ENCODE measurements at regions not wholly inside any gene's neighbourhood (a gene's known extent, or its start where the extent isn't known, plus 50 kb on each side); places are given as distances from the start of the nearest gene placed in this dataset.

DNA sequence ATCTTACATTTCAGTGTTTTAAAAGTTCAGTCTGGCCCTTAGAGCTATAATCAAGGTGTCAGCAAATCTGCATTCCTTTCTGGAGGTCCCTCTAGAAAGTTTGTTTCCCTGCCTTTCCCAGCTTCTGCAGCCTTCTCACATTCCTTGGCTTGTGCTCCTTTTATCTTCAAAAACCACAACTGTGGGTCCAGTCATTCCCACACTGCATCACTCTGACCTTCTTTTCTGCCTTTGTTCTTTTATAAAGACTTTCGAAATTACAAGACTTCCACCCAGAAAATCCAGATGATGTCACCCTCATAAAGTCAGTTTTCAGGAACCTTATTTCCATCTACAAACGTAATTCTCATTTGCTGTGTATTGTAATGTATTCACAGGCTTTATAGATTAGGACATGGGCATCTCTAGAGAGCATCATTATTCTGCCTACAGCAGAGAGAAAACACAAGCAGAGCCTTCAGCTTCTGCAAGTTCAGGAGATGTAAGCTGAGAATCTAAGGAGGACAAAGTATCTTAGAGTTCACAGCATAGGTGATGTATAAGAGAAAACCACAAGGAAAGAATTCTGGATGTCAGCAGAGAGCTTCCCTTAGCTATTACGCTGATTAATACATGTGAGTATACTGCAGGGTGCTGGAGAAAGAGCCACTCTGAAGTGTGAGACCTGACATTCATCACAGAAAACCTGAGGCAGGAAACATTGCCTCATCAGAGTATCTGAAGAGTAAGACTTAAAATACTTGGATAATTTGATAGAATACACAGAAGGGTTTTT, 1100.2 kb downstream of the CBLN2 start:
- Histone ChIP-seq H3K27ac (ENCODE audit: low read depth, low read length) (no peak overlapping the region), H3K36me3 (ENCODE audit: control insufficient read depth, insufficient read depth, low read length) (no peaks in the 10 kb centered on the region), H3K9ac (ENCODE audit: low read depth, low read length) (no peak overlapping the region), H3K4me1 (ENCODE audit: control insufficient read depth, insufficient read depth, low read length) (no peaks in the 10 kb centered on the region), H3K27me3 (ENCODE audit: control insufficient read depth, insufficient read depth, low read length) (no peaks in the 10 kb centered on the region), H3K4me3 (ENCODE audit: low read depth, low read length) (no peak overlapping the region), H3K9me3 (ENCODE audit: control insufficient read depth, insufficient read depth, low read length) (peaks cover 12% of the 10 kb centered on the region)

DNA sequence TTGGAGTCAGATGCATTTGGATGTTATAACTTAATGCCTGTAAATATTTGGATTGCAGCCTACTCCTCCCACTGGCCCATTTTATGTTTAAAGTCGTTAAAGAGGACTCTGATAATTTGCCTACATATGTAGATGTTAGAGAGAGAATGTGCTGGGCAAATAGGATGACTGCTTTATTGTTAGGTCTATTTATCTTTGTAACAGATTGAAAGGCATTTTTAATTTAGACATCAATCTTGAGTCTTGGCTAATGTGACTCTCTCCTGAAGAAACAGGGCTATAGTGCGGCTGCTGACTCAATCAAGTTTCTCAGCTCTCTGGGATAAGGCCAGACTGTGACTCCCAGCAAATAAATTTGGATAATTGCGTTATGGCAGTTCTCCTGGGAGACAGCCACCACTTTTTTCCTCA, 1101.4 kb downstream of the CBLN2 start:
- Histone ChIP-seq H3K9ac (ENCODE audit: low read depth, low read length) (no peak overlapping the region), H3K27me3 (ENCODE audit: control insufficient read depth, insufficient read depth, low read length) (no peaks in the 10 kb centered on the region), H3K9me3 (ENCODE audit: control insufficient read depth, insufficient read depth, low read length) (peaks cover 12% of the 10 kb centered on the region), H3K27ac (ENCODE audit: low read depth, low read length) (no peak overlapping the region), H3K36me3 (ENCODE audit: control insufficient read depth, insufficient read depth, low read length) (no peaks in the 10 kb centered on the region), H3K4me3 (ENCODE audit: low read depth, low read length) (no peak overlapping the region), H3K4me1 (ENCODE audit: control insufficient read depth, insufficient read depth, low read length) (no peaks in the 10 kb centered on the region)

DNA sequence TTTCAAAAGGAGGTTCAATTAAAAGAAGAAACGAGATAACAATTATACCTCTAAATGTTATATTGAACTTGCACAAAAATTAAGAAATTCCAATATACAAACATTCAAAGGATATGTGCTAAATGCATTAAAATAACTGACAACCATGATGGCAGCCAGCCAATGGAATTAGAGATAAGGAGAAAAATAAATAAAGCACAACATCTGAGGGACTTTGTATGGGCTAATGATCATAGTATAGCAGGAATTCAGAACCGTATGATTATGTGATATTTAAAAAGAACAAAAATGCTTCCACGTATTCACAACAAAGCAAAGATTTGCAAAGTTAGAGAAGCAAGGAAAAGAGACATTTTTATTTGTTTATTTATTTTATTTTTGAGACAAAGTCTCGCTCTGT, 1103.0 kb downstream of the CBLN2 start:
- Histone ChIP-seq H3K4me1 (ENCODE audit: control insufficient read depth, insufficient read depth, low read length) (no peaks in the 10 kb centered on the region), H3K27ac (ENCODE audit: low read depth, low read length) (no peak overlapping the region), H3K4me3 (ENCODE audit: low read depth, low read length) (no peak overlapping the region), H3K36me3 (ENCODE audit: control insufficient read depth, insufficient read depth, low read length) (no peaks in the 10 kb centered on the region), H3K27me3 (ENCODE audit: control insufficient read depth, insufficient read depth, low read length) (no peaks in the 10 kb centered on the region), H3K9ac (ENCODE audit: low read depth, low read length) (no peak overlapping the region), H3K9me3 (ENCODE audit: control insufficient read depth, insufficient read depth, low read length) (peaks cover 11% of the 10 kb centered on the region)

DNA sequence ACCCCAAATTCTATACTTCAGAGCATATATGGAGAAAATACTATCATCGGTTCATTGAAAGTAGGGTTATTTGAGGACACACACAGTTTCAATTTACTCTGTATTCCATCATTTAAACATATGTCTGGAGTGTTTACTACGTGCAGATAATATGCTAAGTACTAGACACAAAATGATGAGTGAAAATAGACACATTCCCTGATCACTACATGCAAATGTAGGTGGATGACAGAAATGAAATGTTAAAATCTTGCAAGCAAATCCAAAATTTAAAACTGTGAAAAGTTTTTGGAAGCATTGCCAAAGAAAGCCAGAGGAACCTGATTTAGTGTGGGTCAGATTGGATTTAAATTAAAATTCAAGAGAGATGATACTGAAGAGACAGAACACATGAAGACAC, 1106.6 kb downstream of the CBLN2 start:
- H3K36me3 ChIP-seq (ENCODE audit: control insufficient read depth, insufficient read depth, low read length), result no peaks in the 10 kb centered on the region
- no peak overlapping the region for H3K27ac ChIP-seq (ENCODE audit: low read depth, low read length)
- no peaks in the 10 kb centered on the region for H3K4me1 ChIP-seq (ENCODE audit: control insufficient read depth, insufficient read depth, low read length)
- no peaks in the 10 kb centered on the region; the same call in 1 of the 2 replicates for H3K9me3 ChIP-seq (ENCODE audit: control insufficient read depth, insufficient read depth, low read length)
- no peak overlapping the region for H3K4me3 ChIP-seq (ENCODE audit: low read depth, low read length)
- no peak overlapping the region for H3K9ac ChIP-seq (ENCODE audit: low read depth, low read length)
- H3K27me3 ChIP-seq (ENCODE audit: control insufficient read depth, insufficient read depth, low read length), result no peaks in the 10 kb centered on the region

DNA sequence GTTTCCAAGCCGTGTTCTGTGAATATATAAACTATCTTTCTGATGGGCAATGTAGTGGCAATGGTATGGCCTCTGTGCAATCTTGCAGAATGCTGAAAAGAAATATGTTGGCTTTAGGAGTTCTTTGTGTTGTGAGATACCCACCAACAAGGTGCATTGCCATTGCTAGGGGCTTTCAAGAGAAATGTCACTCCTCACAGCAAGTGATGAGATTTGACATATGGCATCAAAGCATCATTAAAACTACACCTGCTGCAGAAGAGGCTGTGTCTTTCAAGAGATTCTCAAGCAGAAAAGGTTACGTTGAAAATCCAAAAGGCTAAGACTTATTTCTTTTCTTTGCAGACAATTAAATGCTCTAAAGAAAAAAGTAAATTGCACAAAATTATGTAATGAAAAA, 1110.8 kb downstream of the CBLN2 start:
- Histone ChIP-seq H3K27me3 (ENCODE audit: control insufficient read depth, insufficient read depth, low read length) (no peaks in the 10 kb centered on the region), H3K4me3 (ENCODE audit: low read depth, low read length) (no peak overlapping the region), H3K27ac (ENCODE audit: low read depth, low read length) (no peak overlapping the region), H3K9me3 (ENCODE audit: control insufficient read depth, insufficient read depth, low read length) (no peaks in the 10 kb centered on the region; the same call in 1 of the 2 replicates), H3K36me3 (ENCODE audit: control insufficient read depth, insufficient read depth, low read length) (no peaks in the 10 kb centered on the region), H3K4me1 (ENCODE audit: control insufficient read depth, insufficient read depth, low read length) (no peaks in the 10 kb centered on the region), H3K9ac (ENCODE audit: low read depth, low read length) (no peak overlapping the region)

GRCh38 chr18:71431689-71432088, 1112.5 kb downstream of the CBLN2 start:
- Histone ChIP-seq H3K27me3 (ENCODE audit: control insufficient read depth, insufficient read depth, low read length) (no peaks in the 10 kb centered on the region), H3K9me3 (ENCODE audit: control insufficient read depth, insufficient read depth, low read length) (no peaks in the 10 kb centered on the region; the same call in 1 of the 2 replicates), H3K4me1 (ENCODE audit: control insufficient read depth, insufficient read depth, low read length) (no peaks in the 10 kb centered on the region), H3K9ac (ENCODE audit: low read depth, low read length) (no peak overlapping the region), H3K4me3 (ENCODE audit: low read depth, low read length) (no peak overlapping the region), H3K27ac (ENCODE audit: low read depth, low read length) (no peak overlapping the region), H3K36me3 (ENCODE audit: control insufficient read depth, insufficient read depth, low read length) (no peaks in the 10 kb centered on the region)

- H3K36me3 ChIP-seq (ENCODE audit: control insufficient read depth, insufficient read depth, low read length), result no peaks in the 10 kb centered on the region
- H3K4me1 ChIP-seq (ENCODE audit: control insufficient read depth, insufficient read depth, low read length), result no peaks in the 10 kb centered on the region
- no peak overlapping the region for H3K4me3 ChIP-seq (ENCODE audit: low read depth, low read length)
- no peak overlapping the region for H3K27ac ChIP-seq (ENCODE audit: low read depth, low read length)
- no peak overlapping the region for H3K9ac ChIP-seq (ENCODE audit: low read depth, low read length)
- H3K27me3 ChIP-seq (ENCODE audit: control insufficient read depth, insufficient read depth, low read length), result no peaks in the 10 kb centered on the region
- no peaks in the 10 kb centered on the region; the same call in 1 of the 2 replicates for H3K9me3 ChIP-seq (ENCODE audit: control insufficient read depth, insufficient read depth, low read length)
These were observed 1113.0 kb downstream of the CBLN2 start for GRCh38 chr18:71431171-71431570.

DNA sequence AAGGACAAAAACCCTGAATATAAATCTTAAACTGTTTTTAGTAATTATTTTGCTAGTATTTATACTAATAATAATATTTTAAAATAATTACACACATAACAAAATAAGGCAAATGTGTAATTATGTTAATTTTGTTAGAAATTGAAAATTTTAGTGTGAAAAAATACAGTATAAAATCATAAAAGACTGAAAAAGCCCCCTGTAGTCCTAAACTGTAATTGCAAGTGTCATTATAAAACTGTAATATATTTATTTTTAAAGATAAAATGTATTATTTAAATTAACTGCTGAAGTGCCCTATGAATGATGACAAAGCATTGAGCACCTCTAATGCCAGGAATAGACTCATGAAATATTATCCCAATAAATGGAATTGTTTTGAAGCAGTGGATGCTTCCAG, 1117.7 kb downstream of the CBLN2 start:
- no peak overlapping the region for H3K4me3 ChIP-seq (ENCODE audit: low read depth, low read length)
- H3K9me3 ChIP-seq (ENCODE audit: control insufficient read depth, insufficient read depth, low read length), result no peaks in the 10 kb centered on the region; the same call in 1 of the 2 replicates
- H3K9ac ChIP-seq (ENCODE audit: low read depth, low read length), result no peak overlapping the region
- H3K4me1 ChIP-seq (ENCODE audit: control insufficient read depth, insufficient read depth, low read length), result no peaks in the 10 kb centered on the region
- H3K27me3 ChIP-seq (ENCODE audit: control insufficient read depth, insufficient read depth, low read length), result no peaks in the 10 kb centered on the region
- no peaks in the 10 kb centered on the region for H3K36me3 ChIP-seq (ENCODE audit: control insufficient read depth, insufficient read depth, low read length)
- H3K27ac ChIP-seq (ENCODE audit: low read depth, low read length), result no peak overlapping the region

DNA sequence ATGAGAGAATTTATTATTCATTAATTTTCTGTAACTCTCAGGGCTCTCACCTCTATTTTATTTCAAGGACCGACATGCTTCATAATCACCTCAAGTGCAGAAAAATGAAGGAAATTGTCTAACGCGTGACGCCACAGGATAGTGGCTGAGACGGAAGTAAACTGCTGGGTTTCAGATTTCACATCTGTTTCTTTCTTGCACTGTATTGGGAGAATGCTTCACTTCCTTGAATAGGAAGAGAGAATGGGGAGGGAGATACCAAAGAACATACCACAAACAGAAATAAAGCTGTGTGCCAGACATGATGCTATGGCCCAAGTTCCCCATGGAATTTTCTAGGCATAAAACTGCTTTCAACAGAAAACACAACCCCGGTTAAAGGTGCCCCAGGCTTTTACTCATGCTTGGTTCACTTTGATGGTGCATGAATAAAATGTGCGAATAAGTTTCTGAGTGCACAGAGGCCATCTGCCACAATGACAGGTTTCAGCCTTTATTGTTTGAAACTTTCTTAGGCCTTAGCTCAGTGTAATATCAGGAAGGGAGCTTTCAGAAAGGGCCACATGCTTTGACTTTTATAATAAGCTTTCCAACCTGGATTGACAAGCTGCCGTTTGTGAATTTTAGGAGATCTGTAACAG, 1116.4 kb downstream of the SOCS6 start:
- Histone ChIP-seq H3K4me3 (ENCODE audit: low read depth, low read length) (no peak overlapping the region), H3K9ac (ENCODE audit: low read depth, low read length) (no peak overlapping the region), H3K36me3 (ENCODE audit: control insufficient read depth, insufficient read depth, low read length) (no peaks in the 10 kb centered on the region), H3K27ac (ENCODE audit: low read depth, low read length) (no peak overlapping the region), H3K27me3 (ENCODE audit: control insufficient read depth, insufficient read depth, low read length) (no peaks in the 10 kb centered on the region), H3K4me1 (ENCODE audit: control insufficient read depth, insufficient read depth, low read length) (no peaks in the 10 kb centered on the region), H3K9me3 (ENCODE audit: control insufficient read depth, insufficient read depth, low read length) (no peaks in the 10 kb centered on the region)

DNA sequence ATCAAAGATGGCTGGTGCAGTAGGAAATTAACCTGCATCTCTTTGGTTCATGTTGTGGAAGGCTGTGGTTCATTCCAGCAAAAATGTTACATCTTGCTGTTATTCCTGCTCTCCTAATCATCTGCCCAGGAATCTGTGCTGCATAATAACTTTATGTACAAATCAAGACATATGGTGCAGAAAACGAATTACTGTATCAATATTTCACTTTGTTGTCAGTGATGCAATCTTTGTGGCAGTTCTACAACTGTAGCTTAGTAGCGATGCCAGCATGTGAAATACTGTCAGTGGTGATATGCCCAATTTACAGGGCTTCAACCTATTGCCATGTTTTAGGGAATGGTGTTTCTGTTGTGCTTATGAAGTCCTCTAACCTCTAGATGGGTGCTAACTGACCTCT, 1114.7 kb downstream of the SOCS6 start:
- Histone ChIP-seq H3K4me1 (ENCODE audit: control insufficient read depth, insufficient read depth, low read length) (no peaks in the 10 kb centered on the region), H3K9me3 (ENCODE audit: control insufficient read depth, insufficient read depth, low read length) (no peaks in the 10 kb centered on the region)

DNA sequence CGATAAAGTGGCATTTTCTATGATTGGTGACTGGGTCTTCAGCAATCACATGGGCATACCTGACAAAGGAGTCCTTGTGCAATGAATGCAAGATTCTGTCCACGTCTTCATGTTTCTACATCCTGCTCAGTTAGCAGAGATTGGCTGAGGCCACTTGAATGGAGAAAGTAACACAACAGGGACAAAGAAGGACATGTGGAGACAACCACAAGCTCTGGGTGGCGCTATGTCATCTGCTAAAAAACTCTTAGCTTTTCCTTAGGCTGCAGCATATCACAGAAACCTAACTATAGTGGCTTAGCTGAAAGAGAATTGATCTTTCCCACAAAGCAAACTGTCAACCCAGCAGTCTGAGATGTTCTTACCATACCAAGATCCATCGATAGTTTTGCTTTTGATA, 1109.7 kb downstream of the SOCS6 start:
- Histone ChIP-seq H3K27ac (ENCODE audit: low read depth, low read length) (no peak overlapping the region), H3K27me3 (ENCODE audit: control insufficient read depth, insufficient read depth, low read length) (no peaks in the 10 kb centered on the region), H3K4me1 (ENCODE audit: control insufficient read depth, insufficient read depth, low read length) (no peaks in the 10 kb centered on the region), H3K36me3 (ENCODE audit: control insufficient read depth, insufficient read depth, low read length) (no peaks in the 10 kb centered on the region), H3K9ac (ENCODE audit: low read depth, low read length) (no peak overlapping the region), H3K9me3 (ENCODE audit: control insufficient read depth, insufficient read depth, low read length) (no peaks in the 10 kb centered on the region), H3K4me3 (ENCODE audit: low read depth, low read length) (no peak overlapping the region)

More for the DNA sequence above, 1114.7 kb downstream of the SOCS6 start:
- Histone ChIP-seq H3K9ac (ENCODE audit: low read depth, low read length) (no peak overlapping the region), H3K4me3 (ENCODE audit: low read depth, low read length) (no peak overlapping the region), H3K27ac (ENCODE audit: low read depth, low read length) (no peak overlapping the region), H3K36me3 (ENCODE audit: control insufficient read depth, insufficient read depth, low read length) (no peaks in the 10 kb centered on the region), H3K27me3 (ENCODE audit: control insufficient read depth, insufficient read depth, low read length) (no peaks in the 10 kb centered on the region)
